NCI-H748 (cell line): ENCODE measurements at regions not wholly inside any gene's neighbourhood (a gene's known extent, or its start where the extent isn't known, plus 50 kb on each side); places are given as distances from the start of the nearest gene placed in this dataset.
"Not testable (repeated sequence)": the region's sequence is repeated elsewhere in the genome, so short reads cannot be mapped to it uniquely, and the experiment has no call there.

Source experiments
- DNase-seq: peaks from one replicate; lab custom pipeline; 2025; ENCODE audit not compliant: unreplicated experiment; lab: John Stamatoyannopoulos, UW

DNA sequence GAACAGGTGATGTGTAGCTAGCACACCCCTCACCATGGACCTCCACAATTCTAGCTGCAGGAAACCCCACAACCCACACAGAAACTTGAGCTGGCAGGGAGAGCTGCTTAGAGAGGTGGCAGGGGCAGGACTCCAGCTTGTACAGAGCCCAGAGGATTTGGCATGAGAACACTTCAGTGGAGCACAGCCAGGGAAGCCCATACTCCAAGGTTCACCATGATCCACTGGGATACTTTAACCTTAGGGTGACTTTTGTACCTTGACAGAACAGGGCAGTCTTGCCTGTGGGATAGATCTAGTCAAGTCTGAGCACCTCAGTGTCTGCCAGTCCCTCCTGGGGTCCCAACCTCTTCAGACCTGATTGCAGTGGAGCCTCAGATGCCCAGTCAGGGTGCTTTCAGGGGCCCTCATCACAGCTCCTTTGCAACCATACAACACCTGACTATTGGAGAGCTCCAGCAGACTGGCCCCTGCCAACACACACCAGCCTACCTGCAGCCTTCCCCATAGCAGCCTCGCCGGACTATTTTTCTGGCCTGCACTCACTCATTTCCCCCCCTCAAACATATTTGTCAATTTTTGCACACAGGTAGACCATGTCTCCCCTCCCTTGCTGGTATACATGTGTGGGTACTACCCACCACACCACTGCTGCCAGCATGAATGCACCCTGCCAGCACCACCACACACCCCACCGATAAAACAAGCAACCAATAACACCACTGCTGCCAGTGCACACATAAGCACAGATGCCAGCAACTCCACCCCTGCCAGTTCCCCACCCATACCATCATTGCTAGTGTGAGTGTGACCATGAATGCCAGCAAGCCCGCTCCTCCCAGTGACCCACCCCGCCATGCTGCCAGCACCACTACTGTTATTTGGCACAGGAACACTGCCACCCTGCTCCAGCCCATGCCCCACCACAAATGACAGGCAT, 56.0 kb upstream of the CDX4 start:
- DNase-seq: no peak

DNA sequence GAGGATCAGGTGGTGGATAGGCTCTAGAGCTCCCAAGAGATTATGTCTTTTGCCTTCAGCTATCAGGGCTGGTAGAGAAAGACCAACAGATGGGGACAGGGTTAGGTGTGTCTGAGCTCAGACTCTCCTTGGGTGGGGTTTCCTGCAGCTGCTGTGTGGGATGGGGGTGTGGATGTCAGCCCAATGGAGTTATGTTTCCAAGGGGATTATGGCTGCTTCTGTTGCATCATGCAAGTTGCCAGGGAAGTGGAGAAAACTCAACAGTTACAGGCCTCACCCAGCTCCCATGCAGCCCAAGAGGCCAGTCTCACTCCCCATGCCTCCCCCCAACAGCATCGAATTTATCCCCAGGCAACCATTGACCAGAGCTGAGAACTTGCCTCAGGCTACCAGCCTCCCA, 80.2 kb upstream of the CDX4 start:
- DNase-seq: no peak

DNA sequence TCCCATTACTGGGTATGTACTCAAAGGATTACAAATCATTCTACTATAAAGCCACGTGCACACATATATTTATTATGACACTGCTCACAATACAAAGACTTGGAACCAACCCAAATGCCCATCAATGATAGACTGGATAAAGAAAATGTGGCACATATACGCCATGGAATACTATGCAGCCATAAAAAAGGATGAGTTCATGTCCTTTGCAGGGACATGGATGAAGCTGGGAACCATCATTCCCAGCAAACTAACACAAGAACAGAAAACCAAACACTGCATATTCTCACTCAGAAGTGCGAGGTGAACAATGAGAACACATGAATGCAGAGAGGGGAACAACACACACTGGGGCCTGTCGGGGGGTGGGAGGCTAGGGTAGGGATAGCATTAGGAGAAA, 89.6 kb upstream of the CDX4 start:
- DNase-seq: not testable (repeated sequence)

GRCh38 chrX:73348977-73349376, 97.9 kb upstream of the CDX4 start:
- DNase-seq: no peak

DNA sequence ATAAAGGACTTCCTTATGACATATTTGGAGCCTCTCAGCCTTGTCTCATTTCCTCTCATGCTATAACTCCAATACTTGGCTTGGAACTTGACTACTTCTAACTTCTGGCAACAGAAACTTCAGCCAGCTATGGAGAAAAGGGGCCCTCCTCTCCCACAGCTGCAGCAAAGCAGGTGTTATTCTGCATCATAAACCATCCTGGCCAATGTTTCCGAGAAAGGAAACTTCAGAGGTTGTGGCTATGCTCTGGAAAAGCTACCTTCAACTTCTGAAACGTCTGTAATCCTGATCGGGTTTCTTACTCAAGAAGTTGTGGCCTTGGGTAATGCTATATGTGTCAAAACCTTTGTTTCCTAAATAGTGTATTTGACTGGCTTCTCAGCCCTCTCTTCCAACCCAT, 109.5 kb upstream of the CDX4 start:
- no peak for DNase-seq

DNA sequence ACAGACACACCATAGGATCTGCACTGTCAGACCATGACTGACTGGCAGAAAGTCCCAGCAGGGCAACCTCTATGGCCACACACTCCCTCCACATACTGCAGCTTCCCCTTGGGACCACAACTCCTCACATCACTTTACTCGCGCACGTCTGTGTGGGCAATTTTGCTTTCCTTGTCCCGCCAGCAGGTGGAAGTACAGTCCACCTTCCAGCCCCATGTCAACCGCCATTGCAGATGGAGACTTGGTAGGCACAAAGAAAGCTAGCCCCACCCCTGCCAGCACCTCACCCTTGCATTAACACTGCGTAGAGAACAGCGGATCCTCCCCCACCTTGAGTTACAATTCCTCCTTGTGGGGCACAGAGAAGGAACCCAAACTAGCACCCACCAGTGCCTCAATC, 74.4 kb upstream of the NAP1L2 start:
- DNase-seq: peak; percentile 0

- DNase-seq: no peak
Measured at GRCh38 chrX:73270753-73271152, 56.1 kb upstream of the NAP1L2 start.

GRCh38 chrX:73268463-73268862, 53.8 kb upstream of the NAP1L2 start:
- no peak for DNase-seq

GRCh38 chrX:73267979-73268378, 53.3 kb upstream of the NAP1L2 start:
- DNase-seq: no peak

GRCh38 chrX:73267206-73267605, 52.6 kb upstream of the NAP1L2 start:
- no peak for DNase-seq

- no peak for DNase-seq
Measured at GRCh38 chrX:73266766-73267165, 52.1 kb upstream of the NAP1L2 start.
